Upper lobe of left lung (tissue), 6 donors: ENCODE measurements at regions not wholly inside any gene's neighbourhood (a gene's known extent, or its start where the extent isn't known, plus 50 kb on each side); places are given as distances from the start of the nearest gene placed in this dataset.

ENCODE experiments used
- ATAC-seq, 2 donors: fragments of 200-7000 bp; cut with Tn5 transposase; one replicate each; pipeline ENCODE4 v1.9.1; 2022; ENCODE audit warnings: mild to moderate bottlenecking in 2 of 2, moderate library complexity in 2 of 2; ENCODE audit not compliant: low FRiP score in 2 of 2
- DNase-seq, 2 donors: peaks; one replicate each; pipeline ENCODE4 v3.0.0-alpha.2; 2019 to 2020
- H3K27ac ChIP-seq, 4 donors: fragments of 200-600 bp; sonication (generic); one replicate each; pipeline ENCODE4 v1.5.1; 2016 to 2019
- H3K27me3 ChIP-seq, 4 donors: fragments of 200-600 bp; sonication (generic); one replicate each; pipeline ENCODE4 v1.5.1; 2017 to 2019
- H3K36me3 ChIP-seq, 4 donors: fragments of 200-600 bp; sonication (generic); one replicate each; pipeline ENCODE4 v1.5.1; 2016 to 2019
- H3K4me1 ChIP-seq, 4 donors: fragments of 200-600 bp; sonication (generic); one replicate each; pipeline ENCODE4 v1.5.1; 2018 to 2019
- H3K4me3 ChIP-seq, 4 donors: fragments of 200-600 bp; sonication (generic); one replicate each; pipeline ENCODE4 v1.5.1; 2017 to 2019; ENCODE audit warnings: mild to moderate bottlenecking in 2 of 4, moderate library complexity in 1 of 4
- H3K9me3 ChIP-seq, 4 donors: fragments of 200-600 bp; sonication (generic); one replicate each; pipeline ENCODE4 v1.5.1; 2018 to 2019
- EP300 ChIP-seq, 4 donors: sonication (generic); formaldehyde crosslinking; IDR thresholded peaks; one replicate each; pipeline ENCODE4 v1.5.1; 2017; ENCODE audit warnings: antibody characterized with exemption in 4 of 4, control low read depth in 2 of 4
- POLR2A ChIP-seq, 4 donors: fragments of 450-650 bp; IDR thresholded peaks; one replicate each; pipeline ENCODE4 v1.5.1; 2016 to 2017; ENCODE audit warnings: antibody characterized with exemption in 4 of 4, mild to moderate bottlenecking in 2 of 4
- POLR2AphosphoS5 ChIP-seq, 2 donors: sonication (generic); formaldehyde crosslinking; IDR thresholded peaks; one replicate each; pipeline ENCODE4 v1.5.1; 2017; ENCODE audit warnings: antibody characterized with exemption in 2 of 2
- WGBS, 2 donors: methylation state at CpG; one replicate each; pipeline ENCODE4 v1.1.5; 2017 to 2018; 5-methylcytosine and 5-hydroxymethylcytosine counted together
- TF ChIP-seq, protein P1 (sequence below), 6 experiments: fragments of 450-650 bp in 4 of 6; fragments of 200-600 bp in 2 of 6; sonication (generic) in 2 of 6; IDR thresholded peaks; one replicate each; pipeline ENCODE4 v1.5.1; 2016 to 2019; ENCODE audit warnings: antibody characterized with exemption in 6 of 6
- donor health status: DM: no; HTN: no; CAD: no; lungs with moderate emphysema.
- donor health status: DM: no; HTN: yes; CAD: no; lungs with severe emphysema.

DNA sequence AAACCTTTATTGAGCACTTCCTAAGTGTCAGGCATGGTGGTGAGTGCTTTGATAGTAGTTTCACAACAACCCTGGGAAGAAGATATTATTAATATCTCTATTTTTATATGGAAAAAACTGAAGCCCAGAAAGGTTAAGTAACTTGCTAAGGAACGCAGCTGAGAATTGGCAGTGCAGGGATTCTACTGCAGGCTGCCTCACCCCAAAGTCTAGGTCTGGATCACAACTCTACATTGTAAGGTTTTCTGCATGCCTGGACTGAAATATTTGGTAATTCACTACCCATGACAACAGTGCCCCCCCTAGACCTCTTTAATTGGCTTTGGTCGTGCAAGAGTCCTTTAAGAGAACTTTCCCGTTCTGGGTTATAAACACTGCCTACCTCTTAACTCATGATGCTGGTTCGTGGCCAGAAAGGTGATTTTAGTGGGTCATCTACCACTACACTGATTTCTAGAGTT is 67.1 kb upstream of the KCNQ5 start:
- DNase-seq (no peak), ATAC-seq (no peak)
- no peaks in the 10 kb centered on the region for H3K36me3 ChIP-seq
- 61 to 70% methylated on average over 4 of the region's 4 CpGs for WGBS, 2 donors
- H3K4me1 ChIP-seq, result no peaks in the 10 kb centered on the region
- H3K4me3 ChIP-seq, result no peak overlapping the region
- no peak for TF ChIP-seq EP300 (IDR thresholded peaks at IDR 0.05)
- no peak for TF ChIP-seq POLR2AphosphoS5 (IDR thresholded peaks at IDR 0.05)
- TF ChIP-seq, protein P1, sequence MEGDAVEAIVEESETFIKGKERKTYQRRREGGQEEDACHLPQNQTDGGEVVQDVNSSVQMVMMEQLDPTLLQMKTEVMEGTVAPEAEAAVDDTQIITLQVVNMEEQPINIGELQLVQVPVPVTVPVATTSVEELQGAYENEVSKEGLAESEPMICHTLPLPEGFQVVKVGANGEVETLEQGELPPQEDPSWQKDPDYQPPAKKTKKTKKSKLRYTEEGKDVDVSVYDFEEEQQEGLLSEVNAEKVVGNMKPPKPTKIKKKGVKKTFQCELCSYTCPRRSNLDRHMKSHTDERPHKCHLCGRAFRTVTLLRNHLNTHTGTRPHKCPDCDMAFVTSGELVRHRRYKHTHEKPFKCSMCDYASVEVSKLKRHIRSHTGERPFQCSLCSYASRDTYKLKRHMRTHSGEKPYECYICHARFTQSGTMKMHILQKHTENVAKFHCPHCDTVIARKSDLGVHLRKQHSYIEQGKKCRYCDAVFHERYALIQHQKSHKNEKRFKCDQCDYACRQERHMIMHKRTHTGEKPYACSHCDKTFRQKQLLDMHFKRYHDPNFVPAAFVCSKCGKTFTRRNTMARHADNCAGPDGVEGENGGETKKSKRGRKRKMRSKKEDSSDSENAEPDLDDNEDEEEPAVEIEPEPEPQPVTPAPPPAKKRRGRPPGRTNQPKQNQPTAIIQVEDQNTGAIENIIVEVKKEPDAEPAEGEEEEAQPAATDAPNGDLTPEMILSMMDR (IDR thresholded peaks at IDR 0.05), result no peak
- no peak for TF ChIP-seq POLR2A (IDR thresholded peaks at IDR 0.05)
- H3K27ac ChIP-seq, result no peak overlapping the region
- H3K27me3 ChIP-seq, result no peaks in the 10 kb centered on the region
- H3K9me3 ChIP-seq, result no peaks in the 10 kb centered on the region

DNA sequence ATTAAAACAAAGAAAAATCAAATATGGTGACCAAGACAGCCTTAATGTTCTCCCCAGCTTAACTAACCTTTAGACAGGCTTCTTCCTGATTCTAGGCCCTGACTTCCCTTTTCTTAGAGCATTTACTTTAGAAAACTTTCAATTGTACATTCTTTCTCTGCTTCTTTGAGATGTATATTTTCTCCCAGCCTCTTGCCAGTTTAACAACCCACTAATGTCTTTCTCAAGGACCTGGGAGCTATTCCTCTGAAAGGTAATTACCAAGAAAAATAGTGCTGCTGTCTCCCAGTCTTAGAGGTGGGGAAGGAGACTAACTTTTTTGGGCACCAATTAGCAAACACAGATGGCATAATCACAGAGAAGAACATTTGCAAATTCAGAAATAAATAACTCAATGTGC is 62.8 kb upstream of the KCNQ5 start:
- Histone ChIP-seq H3K9me3 (no peaks in the 10 kb centered on the region), H3K4me1 (no peaks in the 10 kb centered on the region), H3K27me3 (no peaks in the 10 kb centered on the region), H3K4me3 (no peak overlapping the region), H3K36me3 (no peaks in the 10 kb centered on the region), H3K27ac (no peak overlapping the region)
- TF ChIP-seq, protein P1 (IDR thresholded peaks at IDR 0.05), result no peak
- TF ChIP-seq POLR2AphosphoS5 (IDR thresholded peaks at IDR 0.05) (no peak), EP300 (IDR thresholded peaks at IDR 0.05) (no peak), POLR2A (IDR thresholded peaks at IDR 0.05) (no peak)
- DNase-seq (no peak), ATAC-seq (no peak)

DNA sequence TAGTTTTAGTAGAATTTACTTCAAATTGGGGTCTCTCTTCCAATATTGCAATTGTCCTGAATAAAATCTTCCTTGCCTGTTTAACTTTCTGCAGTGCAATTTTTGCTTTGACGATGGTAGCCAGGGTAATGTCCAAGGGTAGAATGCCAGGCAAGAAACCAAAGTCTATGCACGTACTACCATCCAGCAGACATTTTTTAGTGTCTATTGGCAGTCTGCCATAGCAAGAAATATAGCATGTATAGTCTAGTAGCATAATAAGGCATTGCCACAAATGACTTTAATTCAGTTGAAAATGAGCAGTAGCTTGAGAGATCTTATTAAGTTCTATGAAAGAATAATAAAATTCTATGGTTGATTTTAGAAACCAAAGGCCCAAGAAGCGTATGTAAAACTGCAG is 62.3 kb upstream of the KCNQ5 start:
- Histone ChIP-seq H3K9me3 (no peaks in the 10 kb centered on the region), H3K27ac (no peak overlapping the region), H3K36me3 (no peaks in the 10 kb centered on the region), H3K27me3 (no peaks in the 10 kb centered on the region), H3K4me1 (no peaks in the 10 kb centered on the region), H3K4me3 (no peak overlapping the region)
- ATAC-seq, result no peak
- TF ChIP-seq POLR2AphosphoS5 (IDR thresholded peaks at IDR 0.05), result no peak
- TF ChIP-seq, protein P1 (IDR thresholded peaks at IDR 0.05), result no peak
- no peak for DNase-seq
- 63 to 78% methylated on average over 3 of the region's 3 CpGs for WGBS, 2 donors

DNA sequence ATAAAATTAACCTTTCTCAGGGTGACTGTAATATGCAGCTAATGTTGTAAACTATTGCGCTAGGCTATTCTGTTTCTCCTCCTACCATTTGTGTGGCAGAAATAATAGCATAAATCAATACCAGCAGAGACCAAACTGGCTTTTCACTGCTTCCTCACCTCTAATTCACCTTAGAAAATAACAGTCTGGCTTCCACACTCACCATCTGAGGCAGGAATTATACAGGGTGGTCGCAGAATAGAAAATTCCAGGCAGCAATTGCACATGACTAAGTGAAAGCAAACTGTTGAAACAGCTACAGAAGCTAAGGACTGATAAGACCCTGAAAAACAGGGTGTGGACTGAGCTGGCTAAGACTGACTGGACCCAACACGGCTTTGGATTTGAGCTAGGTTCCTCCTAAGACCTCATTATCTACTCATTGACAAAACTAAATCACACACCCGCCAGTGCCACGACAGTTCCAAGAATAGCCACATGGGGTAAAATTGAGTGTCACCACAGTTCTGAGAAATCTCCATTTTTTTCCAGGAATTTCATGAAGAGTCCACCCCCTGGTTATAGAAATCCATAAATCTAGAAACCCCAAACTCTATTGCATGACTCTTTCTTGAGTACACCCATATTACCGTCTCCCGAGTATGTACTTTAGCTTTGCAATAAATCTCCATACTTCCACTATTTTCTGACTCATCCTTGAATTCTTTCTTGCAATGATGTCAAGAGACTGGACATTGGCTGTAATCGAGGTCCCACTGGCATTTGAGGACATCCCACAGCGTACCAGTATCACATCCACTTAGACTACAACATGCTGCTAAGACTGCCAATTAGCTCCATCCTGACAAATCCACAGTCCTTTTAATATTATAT is 60.9 kb upstream of the KCNQ5 start:
- no peak for DNase-seq
- no peaks in the 10 kb centered on the region for H3K9me3 ChIP-seq
- H3K27me3 ChIP-seq, result no peaks in the 10 kb centered on the region
- H3K4me1 ChIP-seq, result no peaks in the 10 kb centered on the region
- no peak for ATAC-seq
- no peak for TF ChIP-seq POLR2A (IDR thresholded peaks at IDR 0.05)
- TF ChIP-seq POLR2AphosphoS5 (IDR thresholded peaks at IDR 0.05), result no peak
- TF ChIP-seq, protein P1 (IDR thresholded peaks at IDR 0.05), result no peak
- TF ChIP-seq EP300 (IDR thresholded peaks at IDR 0.05), result no peak
- 77 to 78% methylated on average over 9 of the region's 9 CpGs for WGBS, 2 donors
- no peak overlapping the region for H3K4me3 ChIP-seq
- no peaks in the 10 kb centered on the region for H3K36me3 ChIP-seq
- no peak overlapping the region for H3K27ac ChIP-seq

DNA sequence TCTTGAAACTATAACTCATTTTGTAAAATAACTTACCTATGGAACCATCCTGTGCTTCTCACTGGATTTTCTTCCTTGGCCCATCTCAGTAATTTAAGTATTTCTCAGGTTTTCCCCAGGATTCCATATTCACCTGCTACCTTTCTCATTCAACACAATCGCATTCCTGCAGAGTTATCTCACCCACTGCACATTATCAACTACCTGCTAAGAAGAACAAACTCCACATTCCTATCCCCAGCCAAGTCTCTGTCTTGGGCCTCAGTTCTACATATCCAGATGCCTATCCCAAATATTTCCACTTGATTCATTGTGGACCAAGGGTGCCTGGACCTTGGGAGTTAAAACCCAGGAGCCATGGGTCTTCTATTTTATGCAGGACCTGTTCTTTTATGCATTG is 60.2 kb upstream of the KCNQ5 start:
- Histone ChIP-seq H3K36me3 (no peaks in the 10 kb centered on the region), H3K9me3 (no peaks in the 10 kb centered on the region), H3K27me3 (no peaks in the 10 kb centered on the region), H3K4me3 (no peak overlapping the region), H3K27ac (no peak overlapping the region), H3K4me1 (no peaks in the 10 kb centered on the region)
- ATAC-seq (no peak), DNase-seq (no peak)
- 64 to 88% methylated on average over 1 of the region's 1 CpG for WGBS, 2 donors
- TF ChIP-seq EP300 (IDR thresholded peaks at IDR 0.05) (no peak), POLR2A (IDR thresholded peaks at IDR 0.05) (no peak), POLR2AphosphoS5 (IDR thresholded peaks at IDR 0.05) (no peak)
- TF ChIP-seq, protein P1 (IDR thresholded peaks at IDR 0.05), result no peak
